AG04449 (cell line): ENCODE measurements at regions not wholly inside any gene's neighbourhood (a gene's known extent, or its start where the extent isn't known, plus 50 kb on each side); places are given as distances from the start of the nearest gene placed in this dataset.

Experiments
- CTCF ChIA-PET: fragments of 350-600 bp; formaldehyde crosslinking; extraction: SDS; loops from one replicate; lab custom pipeline; 2021; ENCODE audit warnings: antibody characterized with exemption; lab: Yijun Ruan, JAX
- POLR2A ChIA-PET: fragments of 400-600, 350-600 bp; formaldehyde crosslinking; extraction: SDS; loops from one replicate; lab custom pipeline; 2020; ENCODE audit warnings: antibody characterized with exemption, inconsistent platforms; lab: Yijun Ruan, JAX
- DNase-seq: peaks from one replicate; pipeline ENCODE4 v3.0.0-alpha.2; 2010; ENCODE audit warnings: low read depth, low spot score
- H3K4me3 ChIP-seq: 2 replicates; pipeline ENCODE4 v1.5.1; 2011; ENCODE audit warnings: low read depth, mild to moderate bottlenecking, control low read depth, low read length
- TF ChIP-seq, protein P1 (sequence below): IDR thresholded peaks from one replicate; pipeline ENCODE4 v1.5.1; 2011; ENCODE audit warnings: mild to moderate bottlenecking, moderate library complexity, low read length, control low read depth, inconsistent platforms; ENCODE audit not compliant: insufficient read depth; ENCODE audit errors: missing control alignments

- DNase-seq: no peak
- TF ChIP-seq, protein P1, sequence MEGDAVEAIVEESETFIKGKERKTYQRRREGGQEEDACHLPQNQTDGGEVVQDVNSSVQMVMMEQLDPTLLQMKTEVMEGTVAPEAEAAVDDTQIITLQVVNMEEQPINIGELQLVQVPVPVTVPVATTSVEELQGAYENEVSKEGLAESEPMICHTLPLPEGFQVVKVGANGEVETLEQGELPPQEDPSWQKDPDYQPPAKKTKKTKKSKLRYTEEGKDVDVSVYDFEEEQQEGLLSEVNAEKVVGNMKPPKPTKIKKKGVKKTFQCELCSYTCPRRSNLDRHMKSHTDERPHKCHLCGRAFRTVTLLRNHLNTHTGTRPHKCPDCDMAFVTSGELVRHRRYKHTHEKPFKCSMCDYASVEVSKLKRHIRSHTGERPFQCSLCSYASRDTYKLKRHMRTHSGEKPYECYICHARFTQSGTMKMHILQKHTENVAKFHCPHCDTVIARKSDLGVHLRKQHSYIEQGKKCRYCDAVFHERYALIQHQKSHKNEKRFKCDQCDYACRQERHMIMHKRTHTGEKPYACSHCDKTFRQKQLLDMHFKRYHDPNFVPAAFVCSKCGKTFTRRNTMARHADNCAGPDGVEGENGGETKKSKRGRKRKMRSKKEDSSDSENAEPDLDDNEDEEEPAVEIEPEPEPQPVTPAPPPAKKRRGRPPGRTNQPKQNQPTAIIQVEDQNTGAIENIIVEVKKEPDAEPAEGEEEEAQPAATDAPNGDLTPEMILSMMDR: no peak
- no peak overlapping the region for H3K4me3 ChIP-seq
- CTCF ChIA-PET: no interaction called here
- POLR2A ChIA-PET: no interaction called here
Observed at GRCh38 chr13:105465251-105465650, 1070.2 kb downstream of the EFNB2 start.

- ChIA-PET POLR2A (no interaction called here), CTCF (no interaction called here)
- TF ChIP-seq, protein P1: no peak
- H3K4me3 ChIP-seq: no peak overlapping the region
- DNase-seq: no peak
Observed at GRCh38 chr13:105464249-105464648, 1071.2 kb downstream of the EFNB2 start.

DNA sequence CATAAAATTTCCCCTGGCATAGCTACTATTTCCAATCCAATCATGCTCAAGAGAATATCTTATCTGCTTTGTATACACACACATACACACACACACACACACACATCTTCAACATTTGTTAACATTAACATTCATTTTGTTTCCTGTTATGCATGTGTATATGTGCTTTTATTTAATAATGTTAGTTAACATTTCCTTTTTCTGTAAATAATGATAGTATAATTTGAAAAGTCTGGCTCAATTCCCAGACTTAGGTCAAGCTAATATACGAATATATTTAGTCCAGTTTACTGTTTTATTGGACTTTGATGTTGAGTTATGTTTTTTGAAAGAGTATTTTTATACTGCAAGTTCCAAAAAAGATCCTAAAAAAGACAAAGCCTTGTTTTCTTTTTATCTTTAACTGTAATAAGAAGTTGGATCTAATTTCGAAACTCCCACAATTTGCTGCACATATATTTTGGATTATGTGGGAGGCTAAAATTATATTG, 1072.4 kb downstream of the EFNB2 start:
- no peak for DNase-seq
- CTCF ChIA-PET: no interaction called here
- H3K4me3 ChIP-seq: no peak overlapping the region
- POLR2A ChIA-PET: no interaction called here
- TF ChIP-seq, protein P1: no peak

- TF ChIP-seq, protein P1: no peak
- no peak for DNase-seq
- H3K4me3 ChIP-seq: no peak overlapping the region
- ChIA-PET CTCF (no interaction called here), POLR2A (no interaction called here)
Observed at GRCh38 chr13:105462098-105462497, 1073.4 kb downstream of the EFNB2 start.

DNA sequence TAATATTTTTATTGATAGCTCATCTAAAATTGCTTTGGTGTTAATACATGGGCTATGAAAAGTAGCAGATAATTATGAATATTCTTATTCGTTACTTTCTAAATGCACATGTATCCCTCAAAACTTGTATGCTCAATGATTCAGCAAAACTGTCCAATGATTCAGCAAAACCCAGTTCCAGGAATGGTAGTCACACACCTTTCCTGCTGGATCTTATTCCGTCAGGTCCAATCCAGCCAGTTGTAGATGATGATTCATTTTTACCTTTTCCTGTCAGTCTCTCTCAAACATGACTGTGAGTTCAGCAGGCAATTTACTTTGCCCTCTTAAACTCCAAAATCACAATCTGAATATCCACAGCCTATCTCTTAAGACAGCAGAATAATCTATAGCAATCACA, 1082.6 kb downstream of the EFNB2 start:
- ChIA-PET CTCF (no interaction called here), POLR2A (no interaction called here)
- no peak overlapping the region for H3K4me3 ChIP-seq
- TF ChIP-seq, protein P1: no peak
- no peak for DNase-seq

- CTCF ChIA-PET: no interaction called here
Observed at GRCh38 chr13:105450784-105451183, 1084.7 kb downstream of the EFNB2 start.

More at GRCh38 chr13:105450784-105451183, 1084.7 kb downstream of the EFNB2 start:
- POLR2A ChIA-PET: no interaction called here
- no peak for DNase-seq
- H3K4me3 ChIP-seq: no peak overlapping the region
- TF ChIP-seq, protein P1: no peak
